Neural progenitor cell (in vitro differentiated cells): ENCODE measurements at regions not wholly inside any gene's neighbourhood (a gene's known extent, or its start where the extent isn't known, plus 50 kb on each side); places are given as distances from the start of the nearest gene placed in this dataset.

Source experiments
- EZH2 ChIP-seq: fragments of 200-600 bp; sonication (generic); IDR thresholded peaks from 2 replicates; pipeline ENCODE4 v1.6.1; 2017; ENCODE audit warnings: antibody characterized with exemption, mild to moderate bottlenecking, moderate library complexity
- TF ChIP-seq, protein P1 (sequence below): fragments of 200-600 bp; sonication (generic); IDR thresholded peaks from 2 replicates; pipeline ENCODE4 v1.5.1; 2017; ENCODE audit warnings: antibody characterized with exemption, mild to moderate bottlenecking

DNA sequence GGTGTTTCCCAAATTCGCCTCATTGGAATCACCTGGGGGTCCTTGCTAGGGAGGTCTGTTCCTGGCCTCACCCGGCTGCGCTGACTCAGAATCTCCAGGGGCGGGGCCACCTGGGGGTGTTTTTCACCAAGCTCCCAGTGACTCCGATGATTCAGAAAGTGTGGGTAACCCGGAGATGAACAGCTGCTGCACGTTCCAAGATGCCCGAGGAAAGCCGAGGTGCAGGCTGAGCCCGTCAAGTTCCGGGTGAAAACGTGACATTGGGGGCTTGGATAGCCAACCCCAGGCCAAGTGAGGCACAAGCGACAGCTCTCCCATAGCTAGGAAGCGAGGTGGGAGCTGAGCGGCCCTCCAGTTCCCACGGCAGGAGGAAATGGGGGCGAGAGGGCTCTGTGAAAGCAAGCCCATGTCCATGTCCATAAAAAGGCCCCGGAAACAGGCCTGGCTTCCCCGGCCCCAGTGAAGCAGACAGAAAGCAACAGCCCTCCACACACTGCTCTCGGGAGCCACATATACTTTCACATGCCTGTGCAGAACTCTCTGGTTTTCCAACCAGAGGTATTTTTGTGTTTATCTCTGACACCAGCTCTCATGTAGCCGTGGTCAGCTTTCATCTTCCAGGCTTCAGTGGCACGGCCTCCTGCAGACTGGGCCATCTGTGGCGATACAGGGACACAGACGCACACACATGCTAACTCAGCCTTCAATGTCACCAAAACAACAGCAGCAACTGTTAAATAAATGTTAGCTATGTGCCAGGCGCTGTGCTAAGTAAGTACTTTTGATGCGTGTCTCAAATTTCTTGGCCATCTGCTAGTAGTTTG lies 90.7 kb upstream of the CCDC28A start:
- TF ChIP-seq, protein P1, sequence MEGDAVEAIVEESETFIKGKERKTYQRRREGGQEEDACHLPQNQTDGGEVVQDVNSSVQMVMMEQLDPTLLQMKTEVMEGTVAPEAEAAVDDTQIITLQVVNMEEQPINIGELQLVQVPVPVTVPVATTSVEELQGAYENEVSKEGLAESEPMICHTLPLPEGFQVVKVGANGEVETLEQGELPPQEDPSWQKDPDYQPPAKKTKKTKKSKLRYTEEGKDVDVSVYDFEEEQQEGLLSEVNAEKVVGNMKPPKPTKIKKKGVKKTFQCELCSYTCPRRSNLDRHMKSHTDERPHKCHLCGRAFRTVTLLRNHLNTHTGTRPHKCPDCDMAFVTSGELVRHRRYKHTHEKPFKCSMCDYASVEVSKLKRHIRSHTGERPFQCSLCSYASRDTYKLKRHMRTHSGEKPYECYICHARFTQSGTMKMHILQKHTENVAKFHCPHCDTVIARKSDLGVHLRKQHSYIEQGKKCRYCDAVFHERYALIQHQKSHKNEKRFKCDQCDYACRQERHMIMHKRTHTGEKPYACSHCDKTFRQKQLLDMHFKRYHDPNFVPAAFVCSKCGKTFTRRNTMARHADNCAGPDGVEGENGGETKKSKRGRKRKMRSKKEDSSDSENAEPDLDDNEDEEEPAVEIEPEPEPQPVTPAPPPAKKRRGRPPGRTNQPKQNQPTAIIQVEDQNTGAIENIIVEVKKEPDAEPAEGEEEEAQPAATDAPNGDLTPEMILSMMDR: no peak
- no peak for TF ChIP-seq EZH2
